B cell (primary cell): ENCODE measurements at regions not wholly inside any gene's neighbourhood (a gene's known extent, or its start where the extent isn't known, plus 50 kb on each side); places are given as distances from the start of the nearest gene placed in this dataset.

Experiments used
- ATAC-seq: fragments of 200-7000 bp; cut with Tn5 transposase; one replicate; pipeline ENCODE4 v1.10.0; 2021; ENCODE audit warnings: low read depth, mild to moderate bottlenecking, moderate number of reproducible peaks, moderate library complexity
- CTCF ChIA-PET: fragments of 350-600 bp; sonication (Branson Sonifier 250); formaldehyde crosslinking; loops from one replicate; lab custom pipeline; 2021; ENCODE audit warnings: antibody characterized with exemption, inconsistent platforms; lab: Charles Lee
- POLR2A ChIA-PET: fragments of 350-600 bp; sonication (Branson Sonifier 250); formaldehyde crosslinking; loops from one replicate; lab custom pipeline; 2021; ENCODE audit warnings: antibody characterized with exemption; lab: Charles Lee
- DNase-seq: peaks from one replicate; pipeline ENCODE4 v3.0.0; 2013
- H2AFZ ChIP-seq: 2 replicates; pipeline ENCODE4 v1.6.1; 2012; ENCODE audit warnings: mild to moderate bottlenecking, low read depth, low read length; ENCODE audit not compliant: insufficient read depth, poor library complexity, severe bottlenecking
- H3K27ac ChIP-seq, 2 donors: 1 replicate in 1 of 2; 2 replicates in 1 of 2; pipeline ENCODE4 v1.5.1; 2012 to 2013; ENCODE audit warnings: low read length in 2 of 2, mild to moderate bottlenecking in 2 of 2, moderate library complexity in 1 of 2
- H3K27me3 ChIP-seq, 4 experiments: fragments of 200-600 bp in 1 of 4; sonication (generic) in 1 of 4; replicated peaks in 1 of 4; 1 replicate in 2 of 4; 2 replicates in 2 of 4; pipeline versions ENCODE4 v1.6.1 to v1.7.0; 2013 to 2016; ENCODE audit warnings: low read length in 3 of 4, mild to moderate bottlenecking in 2 of 4, mixed read lengths in 1 of 4, moderate library complexity in 1 of 4; ENCODE audit not compliant: insufficient read depth in 4 of 4, control insufficient read depth in 3 of 4; ENCODE audit errors: control extremely low read depth in 1 of 4
- H3K36me3 ChIP-seq, 2 experiments: replicated peaks in 1 of 2; 1 replicate in 1 of 2; 2 replicates in 1 of 2; pipeline versions ENCODE4 v1.6.1 to v1.7.1; 2013; ENCODE audit warnings: low read length in 1 of 2; ENCODE audit not compliant: insufficient read depth in 2 of 2, control insufficient read depth in 1 of 2; ENCODE audit errors: control extremely low read depth in 1 of 2, extremely low read depth in 1 of 2
- H3K4me1 ChIP-seq, 2 donors: fragments of 200-600 bp in 1 of 2; sonication (generic) in 1 of 2; 1 replicate in 1 of 2; 2 replicates in 1 of 2; pipeline versions ENCODE4 v1.5.1 to v1.6.1; 2013 to 2017; ENCODE audit warnings: low read length in 2 of 2; ENCODE audit not compliant: control insufficient read depth in 2 of 2, insufficient read depth in 2 of 2
- H3K4me2 ChIP-seq: replicated peaks from 2 replicates; pipeline ENCODE3; 2012; ENCODE audit warnings: mild to moderate bottlenecking, low read depth, low read length; ENCODE audit not compliant: poor library complexity, severe bottlenecking
- H3K4me3 ChIP-seq, 5 experiments: fragments of 200-600 bp in 1 of 5; sonication (generic) in 1 of 5; 1 replicate in 3 of 5; 2 replicates in 2 of 5; pipeline versions ENCODE4 v1.5.1 to v1.7.0; 2011 to 2016; ENCODE audit warnings: low read length in 4 of 5, mild to moderate bottlenecking in 4 of 5, low read depth in 2 of 5, control low read depth in 1 of 5, moderate library complexity in 1 of 5; ENCODE audit not compliant: insufficient read depth in 1 of 5; ENCODE audit errors: control extremely low read depth in 1 of 5, extremely low read depth in 1 of 5
- H3K79me2 ChIP-seq: fragments of 200-600 bp; sonication (generic); one replicate; pipeline ENCODE4 v1.6.0; 2016; ENCODE audit warnings: low read length; ENCODE audit not compliant: control insufficient read depth, insufficient read depth
- H3K9ac ChIP-seq: fragments of 200-600 bp; sonication (generic); 2 replicates; pipeline ENCODE4 v1.6.1; 2017; ENCODE audit warnings: mild to moderate bottlenecking, low read length, moderate library complexity
- H3K9me3 ChIP-seq, 3 donors: one replicate each; pipeline versions ENCODE4 v1.6.1 to v1.7.1; 2013; ENCODE audit warnings: low read length in 2 of 3; ENCODE audit not compliant: control insufficient read depth in 2 of 3, insufficient read depth in 1 of 3; ENCODE audit errors: control extremely low read depth in 1 of 3
- H4K20me1 ChIP-seq: 2 replicates; pipeline ENCODE4 v1.6.0; 2012; ENCODE audit warnings: mild to moderate bottlenecking, low read length; ENCODE audit not compliant: insufficient read depth, control insufficient read depth, poor library complexity, severe bottlenecking
- H3K27ac Mint-ChIP-seq: one replicate; pipeline ENCODE4 v1.8.0; 2021; ENCODE audit warnings: mixed read lengths
- H3K27me3 Mint-ChIP-seq: one replicate; pipeline ENCODE4 v1.8.0; 2021; ENCODE audit warnings: mixed read lengths
- H3K4me1 Mint-ChIP-seq: one replicate; pipeline ENCODE4 v1.8.0; 2021; ENCODE audit warnings: mixed read lengths
- H3K4me3 Mint-ChIP-seq: one replicate; pipeline ENCODE4 v1.8.0; 2021; ENCODE audit warnings: mixed read lengths
- H3K9me3 Mint-ChIP-seq: one replicate; pipeline ENCODE4 v1.8.0; 2022; ENCODE audit warnings: mixed read lengths; ENCODE audit not compliant: insufficient read depth
- CTCF ChIP-seq: fragments of 200-600 bp; IDR thresholded peaks from one replicate; pipeline ENCODE4 v1.8.0; 2022; ENCODE audit warnings: antibody characterized with exemption, mild to moderate bottlenecking
- EZH2 ChIP-seq: IDR thresholded peaks from 2 replicates; pipeline ENCODE4 v1.6.1; 2012; ENCODE audit warnings: borderline replicate concordance, low read depth, mild to moderate bottlenecking, moderate library complexity, low read length; ENCODE audit not compliant: insufficient read depth, poor library complexity, severe bottlenecking
- WGBS: methylation state at CpG from one replicate; pipeline ENCODE4 v1.1.5; 2013; ENCODE audit warnings: missing lambda C conversion rate; ENCODE audit not compliant: insufficient coverage; 5-methylcytosine and 5-hydroxymethylcytosine counted together
- intact Hi-C: fragments of 100-400 bp; cut with micrococcal nuclease; formaldehyde crosslinking; loops from one replicate; pipeline ENCODE4 v1.10.0; 2022

- H3K4me2 ChIP-seq = no peak overlapping the region
- H3K27me3 Mint-ChIP-seq = no peaks in the 10 kb centered on the region
- H2AFZ ChIP-seq = no peak overlapping the region
- H3K4me1 Mint-ChIP-seq = no peaks in the 10 kb centered on the region
- no peak overlapping the region for H3K27ac ChIP-seq
- ATAC-seq = no peak
- WGBS = no CpG with 5 or more reads among the region's 2 CpGs
- no peaks in the 10 kb centered on the region for H3K79me2 ChIP-seq
- no peak overlapping the region for H3K4me3 Mint-ChIP-seq
- no peaks in the 10 kb centered on the region for H3K36me3 ChIP-seq
- no peaks in the 10 kb centered on the region for H3K9me3 ChIP-seq
- DNase-seq = no peak
- no peaks in the 10 kb centered on the region for H3K9me3 Mint-ChIP-seq
- H4K20me1 ChIP-seq = no peaks in the 10 kb centered on the region
- H3K27ac Mint-ChIP-seq = no peak overlapping the region
- TF ChIP-seq CTCF = no peak
- TF ChIP-seq EZH2 = no peak
- intact Hi-C loops = no loop called here
- no peak overlapping the region for H3K4me3 ChIP-seq
- no peaks in the 10 kb centered on the region for H3K4me1 ChIP-seq
- POLR2A ChIA-PET = no interaction called here
- CTCF ChIA-PET = no interaction called here
- H3K9ac ChIP-seq = no peak overlapping the region
- H3K27me3 ChIP-seq = no peaks in the 10 kb centered on the region
Observed at GRCh38 chr3:84555629-84556028, 403.2 kb upstream of the CADM2 start.

- H3K9me3 ChIP-seq = no peaks in the 10 kb centered on the region
- DNase-seq (no peak), ATAC-seq (no peak)
- no peaks in the 10 kb centered on the region for H3K27me3 ChIP-seq
- intact Hi-C loops = no loop called here
- no peaks in the 10 kb centered on the region for H3K4me1 ChIP-seq
- H3K9me3 Mint-ChIP-seq = no peaks in the 10 kb centered on the region
- H3K4me2 ChIP-seq = no peak overlapping the region
- H3K4me1 Mint-ChIP-seq = no peaks in the 10 kb centered on the region
- CTCF ChIA-PET = no interaction called here
- H3K27me3 Mint-ChIP-seq = no peaks in the 10 kb centered on the region
- H2AFZ ChIP-seq = no peak overlapping the region
- no peaks in the 10 kb centered on the region for H4K20me1 ChIP-seq
- H3K27ac ChIP-seq = no peak overlapping the region
- 100% methylated on average over 1 of the region's 3 CpGs for WGBS
- H3K27ac Mint-ChIP-seq = no peak overlapping the region
- no peak overlapping the region for H3K4me3 Mint-ChIP-seq
- TF ChIP-seq EZH2 = no peak
- no peak for TF ChIP-seq CTCF
- H3K4me3 ChIP-seq = no peak overlapping the region
- no peaks in the 10 kb centered on the region for H3K79me2 ChIP-seq
- no peak overlapping the region for H3K9ac ChIP-seq
- POLR2A ChIA-PET = no interaction called here
- no peaks in the 10 kb centered on the region for H3K36me3 ChIP-seq
Observed at GRCh38 chr3:84566256-84566655, 392.5 kb upstream of the CADM2 start.
